Lower lobe of right lung (tissue), 2 donors: ENCODE measurements at regions not wholly inside any gene's neighbourhood (a gene's known extent, or its start where the extent isn't known, plus 50 kb on each side); places are given as distances from the start of the nearest gene placed in this dataset.
"Not testable (repeated sequence)": the region's sequence is repeated elsewhere in the genome, so short reads cannot be mapped to it uniquely, and the experiment has no call there.

Source experiments
- ATAC-seq, 2 donors: fragments of 200-7000 bp; cut with Tn5 transposase; one replicate each; pipeline ENCODE4 v1.9.1; 2020 to 2022; ENCODE audit warnings: mild to moderate bottlenecking in 2 of 2, moderate library complexity in 2 of 2
- DNase-seq: peaks from one replicate; pipeline ENCODE4 v3.0.0-alpha.2; 2020
- H3K27ac ChIP-seq: fragments of 200-600 bp; one replicate; pipeline ENCODE4 v1.8.0; 2022
- H3K27me3 ChIP-seq: fragments of 200-600 bp; one replicate; pipeline ENCODE4 v1.8.0; 2022; ENCODE audit warnings: low read depth
- H3K36me3 ChIP-seq: fragments of 200-600 bp; one replicate; pipeline ENCODE4 v1.8.0; 2022; ENCODE audit warnings: mild to moderate bottlenecking
- H3K4me1 ChIP-seq: fragments of 200-600 bp; one replicate; pipeline ENCODE4 v1.8.0; 2022
- H3K4me3 ChIP-seq: fragments of 200-600 bp; one replicate; pipeline ENCODE4 v1.8.0; 2022; ENCODE audit warnings: mild to moderate bottlenecking
- H3K9me3 ChIP-seq: fragments of 200-600 bp; one replicate; pipeline ENCODE4 v1.8.0; 2022
- intact Hi-C: fragments of 100-400 bp; cut with DNase I; formaldehyde crosslinking; loops from one replicate; pipeline ENCODE4 v1.11.0; 2022
- TF ChIP-seq, protein P1 (sequence below): fragments of 200-600 bp; IDR thresholded peaks from one replicate; pipeline ENCODE4 v1.8.0; 2022; ENCODE audit warnings: antibody characterized with exemption, mild to moderate bottlenecking
- donor health status: DM: no; HTN: yes; CAD: no; lungs with severe emphysema.

DNA sequence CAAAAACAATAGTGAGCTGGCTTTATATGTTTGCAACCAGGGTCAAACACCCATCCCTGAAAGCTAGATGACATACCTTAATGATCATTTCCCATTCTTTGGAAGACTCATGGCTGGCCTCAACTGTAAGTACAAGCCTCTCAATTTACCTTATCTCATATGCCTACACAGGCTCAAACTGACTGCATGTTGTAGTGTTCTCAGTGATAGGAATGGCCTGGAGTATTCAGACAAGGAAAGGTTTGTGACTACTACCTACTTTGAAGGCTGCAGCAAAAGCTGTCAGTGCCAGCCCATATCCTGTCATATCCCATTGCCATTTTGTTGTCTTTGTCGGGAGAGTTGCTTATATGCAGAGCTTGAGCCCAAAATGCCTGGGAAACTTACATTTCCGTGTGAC, 205.2 kb upstream of the MOCS1 start:
- Histone ChIP-seq H3K36me3 (no peaks in the 10 kb centered on the region), H3K4me1 (no peaks in the 10 kb centered on the region), H3K27me3 (no peaks in the 10 kb centered on the region), H3K27ac (no peak overlapping the region), H3K4me3 (no peak overlapping the region), H3K9me3 (no peaks in the 10 kb centered on the region)
- TF ChIP-seq, protein P1, sequence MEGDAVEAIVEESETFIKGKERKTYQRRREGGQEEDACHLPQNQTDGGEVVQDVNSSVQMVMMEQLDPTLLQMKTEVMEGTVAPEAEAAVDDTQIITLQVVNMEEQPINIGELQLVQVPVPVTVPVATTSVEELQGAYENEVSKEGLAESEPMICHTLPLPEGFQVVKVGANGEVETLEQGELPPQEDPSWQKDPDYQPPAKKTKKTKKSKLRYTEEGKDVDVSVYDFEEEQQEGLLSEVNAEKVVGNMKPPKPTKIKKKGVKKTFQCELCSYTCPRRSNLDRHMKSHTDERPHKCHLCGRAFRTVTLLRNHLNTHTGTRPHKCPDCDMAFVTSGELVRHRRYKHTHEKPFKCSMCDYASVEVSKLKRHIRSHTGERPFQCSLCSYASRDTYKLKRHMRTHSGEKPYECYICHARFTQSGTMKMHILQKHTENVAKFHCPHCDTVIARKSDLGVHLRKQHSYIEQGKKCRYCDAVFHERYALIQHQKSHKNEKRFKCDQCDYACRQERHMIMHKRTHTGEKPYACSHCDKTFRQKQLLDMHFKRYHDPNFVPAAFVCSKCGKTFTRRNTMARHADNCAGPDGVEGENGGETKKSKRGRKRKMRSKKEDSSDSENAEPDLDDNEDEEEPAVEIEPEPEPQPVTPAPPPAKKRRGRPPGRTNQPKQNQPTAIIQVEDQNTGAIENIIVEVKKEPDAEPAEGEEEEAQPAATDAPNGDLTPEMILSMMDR = no peak
- ATAC-seq = no peak
- intact Hi-C loops = no loop called here
- DNase-seq = no peak

DNA sequence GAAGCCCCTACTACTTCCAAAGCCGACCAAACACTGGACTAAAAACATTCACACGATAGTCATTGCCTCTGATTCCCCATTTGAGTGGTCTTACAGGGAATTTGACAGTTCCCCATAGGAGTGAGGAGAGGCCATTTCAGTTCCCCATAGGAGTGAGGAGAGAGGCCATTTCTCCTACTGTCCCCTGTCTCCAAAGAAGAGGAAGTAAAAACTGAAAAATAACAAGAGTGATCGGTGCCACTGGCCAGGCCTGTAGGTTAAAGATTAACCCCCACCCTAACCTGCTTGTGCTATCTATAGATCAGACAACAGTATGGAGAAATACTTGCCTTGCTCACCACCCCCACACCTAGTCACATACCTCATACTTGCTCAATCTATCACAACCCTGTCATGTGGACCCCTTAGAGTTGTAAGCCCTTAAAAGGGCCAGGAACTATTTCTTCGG, 204.0 kb upstream of the MOCS1 start:
- no peak for DNase-seq
- no peaks in the 10 kb centered on the region for H3K4me1 ChIP-seq
- intact Hi-C loops = no loop called here
- no peaks in the 10 kb centered on the region for H3K36me3 ChIP-seq
- peak in 1 of 2 donors; percentile 39 for ATAC-seq
- H3K27ac ChIP-seq = no peak overlapping the region
- no peaks in the 10 kb centered on the region for H3K27me3 ChIP-seq
- no peak overlapping the region for H3K4me3 ChIP-seq
- no peaks in the 10 kb centered on the region for H3K9me3 ChIP-seq
- TF ChIP-seq, protein P1 = no peak

DNA sequence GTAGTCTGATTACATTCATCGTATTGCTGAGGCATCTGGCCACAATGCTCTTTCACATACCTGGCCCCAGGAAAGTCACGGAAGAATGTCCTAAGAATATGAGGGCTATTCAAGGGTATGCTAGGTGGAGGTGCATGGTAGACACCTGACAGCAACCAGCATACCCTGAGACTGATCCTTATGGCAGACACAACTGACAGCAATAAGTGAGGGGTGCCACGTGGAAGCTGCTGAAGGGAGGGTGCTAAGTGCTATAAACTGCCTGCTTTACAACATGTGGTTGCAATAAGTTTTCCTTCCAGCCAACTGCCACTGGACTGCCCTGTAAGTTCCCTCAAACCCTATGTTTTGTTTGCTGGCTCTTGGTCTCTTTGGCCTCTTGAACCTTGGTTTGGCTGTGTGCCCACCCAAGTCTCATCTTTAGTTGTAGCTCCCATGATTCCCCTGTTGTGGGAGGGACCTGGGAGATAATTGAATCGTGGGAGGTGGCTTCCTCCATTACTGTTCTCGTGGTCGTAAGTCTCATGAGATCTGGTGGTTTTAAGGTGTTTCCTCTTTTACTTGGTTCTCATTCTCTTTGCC, 201.3 kb upstream of the MOCS1 start:
- DNase-seq (no peak), ATAC-seq (no peak)

DNA sequence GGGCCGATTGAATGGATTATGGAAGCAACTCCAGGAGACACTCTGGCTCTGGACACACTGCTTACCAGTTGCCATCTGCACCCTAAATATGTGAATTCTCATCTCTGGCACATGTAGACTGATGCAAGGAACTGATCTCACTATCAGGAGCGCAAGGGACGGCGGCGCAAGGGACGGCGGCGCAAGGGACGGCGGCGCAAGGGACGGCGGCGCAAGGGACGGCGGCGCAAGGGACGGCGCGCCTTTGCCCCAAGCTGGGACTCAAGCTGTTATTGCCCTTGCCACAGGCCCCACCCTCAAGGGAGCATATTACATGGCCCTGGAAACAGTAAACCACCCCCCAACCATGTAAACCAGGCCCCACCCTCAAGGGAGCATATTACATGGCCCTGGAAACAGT, 199.7 kb upstream of the MOCS1 start:
- H3K36me3 ChIP-seq, DNase-seq, H3K27ac ChIP-seq, H3K27me3 ChIP-seq, ATAC-seq, H3K4me1 ChIP-seq, intact Hi-C loops, H3K4me3 ChIP-seq, H3K9me3 ChIP-seq: not testable (repeated sequence)

More for the DNA sequence above, 201.3 kb upstream of the MOCS1 start:
- Histone ChIP-seq H3K4me3 (no peak overlapping the region), H3K9me3 (no peaks in the 10 kb centered on the region), H3K27ac (no peak overlapping the region), H3K36me3 (no peaks in the 10 kb centered on the region), H3K4me1 (no peaks in the 10 kb centered on the region), H3K27me3 (no peaks in the 10 kb centered on the region)
- TF ChIP-seq, protein P1 = no peak
- intact Hi-C loops = no loop called here

DNA sequence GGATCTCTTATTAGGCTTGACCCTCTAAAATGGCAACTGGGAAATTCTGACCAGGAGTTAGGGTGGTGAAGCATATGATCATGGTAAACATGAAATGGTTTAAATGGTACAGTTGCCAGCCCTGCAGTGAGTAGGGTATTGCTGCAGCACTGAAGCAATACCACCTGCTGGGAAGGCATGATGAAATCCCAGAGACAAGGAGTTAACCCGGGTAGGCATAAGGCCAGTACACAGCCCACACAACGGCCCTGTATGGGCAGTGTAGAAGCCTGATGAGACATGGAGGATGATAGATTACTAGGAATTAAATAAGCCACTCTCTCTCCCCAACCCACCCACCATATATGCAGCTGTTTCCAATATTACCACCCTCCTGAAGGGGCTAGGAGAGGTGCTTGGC, 197.4 kb upstream of the MOCS1 start:
- intact Hi-C loops = no loop called here

DNA sequence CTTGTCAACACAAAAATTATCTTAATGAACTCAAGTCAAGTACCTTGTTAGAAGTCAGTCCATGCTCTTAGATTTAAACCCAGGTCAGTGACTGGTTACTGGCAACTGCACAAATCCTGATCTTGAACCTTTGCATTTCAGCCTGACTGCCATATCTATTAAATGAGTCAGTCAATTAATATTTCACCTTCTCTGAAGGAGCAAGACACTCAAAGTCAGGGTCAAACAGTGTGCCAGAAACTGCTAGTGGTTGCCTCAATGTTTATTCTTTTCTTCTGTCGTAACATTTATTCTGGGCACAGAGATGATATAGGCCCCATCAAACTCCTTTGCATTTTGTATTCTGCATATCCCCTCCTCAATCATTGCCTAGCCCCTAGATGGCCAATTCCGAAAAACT, 193.9 kb upstream of the MOCS1 start:
- TF ChIP-seq, protein P1 = no peak

More for the DNA sequence above, 197.4 kb upstream of the MOCS1 start:
- no peaks in the 10 kb centered on the region for H3K4me1 ChIP-seq
- H3K36me3 ChIP-seq = no peaks in the 10 kb centered on the region
- H3K27ac ChIP-seq = no peak overlapping the region
- ATAC-seq (no peak), DNase-seq (no peak)
- no peaks in the 10 kb centered on the region for H3K27me3 ChIP-seq
- TF ChIP-seq, protein P1 = no peak
- no peak overlapping the region for H3K4me3 ChIP-seq
- H3K9me3 ChIP-seq = no peaks in the 10 kb centered on the region

More for the DNA sequence above, 193.9 kb upstream of the MOCS1 start:
- Histone ChIP-seq H3K27ac (no peak overlapping the region), H3K36me3 (no peaks in the 10 kb centered on the region), H3K9me3 (no peaks in the 10 kb centered on the region), H3K27me3 (no peaks in the 10 kb centered on the region), H3K4me1 (no peaks in the 10 kb centered on the region), H3K4me3 (no peak overlapping the region)
- intact Hi-C loops = no loop called here
- DNase-seq (no peak), ATAC-seq (peak; percentile 47 to 68)
